GM18520 (cell line): ENCODE measurements at regions not wholly inside any gene's neighbourhood (a gene's known extent, or its start where the extent isn't known, plus 50 kb on each side); places are given as distances from the start of the nearest gene placed in this dataset.

Source experiments
- ATAC-seq: cut with Tn5 transposase; IDR thresholded peaks from one replicate; pipeline ENCODE4 v1.9.1; 2021; ENCODE audit not compliant: unreplicated experiment

GRCh38 chr2:136204971-136205370 is 87.0 kb upstream of the CXCR4 start:
- ATAC-seq = no peak

DNA sequence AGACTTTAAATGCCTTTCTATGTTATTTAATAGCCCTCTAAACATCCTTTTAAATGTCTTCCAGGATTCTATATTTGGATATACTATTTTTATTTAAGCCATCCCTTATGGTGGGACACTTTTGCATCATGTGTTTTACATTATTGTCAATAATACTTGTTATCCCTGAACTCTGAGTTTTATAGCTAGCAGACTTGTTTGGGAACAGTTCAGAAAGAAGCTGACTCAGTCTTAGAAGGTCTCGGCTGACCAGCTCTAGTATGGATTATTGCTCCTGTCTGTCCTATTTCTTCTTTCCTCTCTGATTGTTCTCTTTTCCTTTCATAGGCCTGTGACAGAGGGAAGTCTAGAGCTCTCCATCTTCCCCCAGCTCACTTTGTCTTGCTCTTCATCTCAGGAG is 77.3 kb upstream of the CXCR4 start:
- ATAC-seq = no peak

DNA sequence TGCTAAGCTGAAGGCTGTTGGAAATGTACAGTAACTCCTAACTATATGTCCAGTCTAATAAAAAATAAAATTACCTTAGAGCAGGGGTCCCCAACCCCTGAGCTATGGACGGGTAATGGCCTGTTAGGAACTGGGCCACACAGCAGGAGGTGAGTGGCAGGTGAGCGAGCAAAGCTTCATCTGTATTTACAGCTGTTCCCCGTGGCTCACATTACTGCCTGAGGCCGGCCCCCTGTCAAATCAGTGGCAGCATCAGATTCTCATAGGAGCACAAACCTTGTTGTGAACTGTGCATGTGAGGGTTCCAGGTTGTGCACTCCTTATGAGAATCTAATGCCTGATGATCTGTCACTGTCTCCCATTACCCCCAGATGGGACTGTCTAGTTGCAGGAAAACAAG is 73.1 kb upstream of the CXCR4 start:
- ATAC-seq = no peak

GRCh38 chr2:136189221-136189782 is 71.4 kb upstream of the CXCR4 start:
- no peak for ATAC-seq

DNA sequence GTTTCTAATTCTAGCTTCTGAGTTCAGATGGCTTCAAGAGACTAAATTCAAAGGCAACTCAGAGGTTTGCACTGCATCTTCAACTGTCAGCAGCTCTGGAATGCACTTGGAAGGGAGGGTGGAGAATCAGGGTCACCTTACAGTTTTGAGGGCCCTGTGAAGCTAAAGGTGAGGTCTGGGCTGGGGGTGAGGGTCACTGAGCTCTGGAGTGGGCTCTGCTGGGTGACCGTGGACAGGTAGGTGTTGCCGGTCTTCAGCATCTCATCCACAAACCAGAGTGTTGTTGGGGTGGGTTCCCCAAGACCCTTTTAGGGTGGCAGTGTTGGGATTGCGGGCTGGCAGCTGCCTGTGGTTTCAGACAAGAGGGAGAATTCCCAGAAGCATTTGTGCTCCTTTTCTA is 70.1 kb upstream of the CXCR4 start:
- no peak for ATAC-seq

- no peak for ATAC-seq
Measured at GRCh38 chr2:136185981-136186776, 68.2 kb upstream of the CXCR4 start.

DNA sequence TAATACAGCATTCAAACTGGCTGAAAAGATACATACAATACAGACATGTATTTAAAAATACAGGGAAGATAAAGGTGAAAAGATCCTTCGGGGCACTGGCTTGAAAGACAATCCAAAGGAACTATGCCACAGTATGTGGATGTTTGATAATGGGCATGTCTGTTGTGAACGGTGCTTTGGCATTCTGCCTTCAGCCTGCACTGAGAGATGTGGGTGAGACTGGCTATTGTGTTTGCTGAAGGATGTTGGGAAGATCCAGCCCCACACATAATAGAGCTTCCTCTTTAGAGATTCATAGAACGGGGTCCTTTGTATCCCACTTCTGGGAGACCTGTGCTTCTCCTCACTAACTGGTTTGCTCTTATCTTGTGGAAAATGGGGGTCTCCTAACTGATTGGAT is 65.1 kb upstream of the CXCR4 start:
- ATAC-seq = no peak

- ATAC-seq = no peak
Measured at GRCh38 chr2:136182315-136182714, 64.4 kb upstream of the CXCR4 start.

GRCh38 chr2:136179602-136179975 is 61.6 kb upstream of the CXCR4 start:
- ATAC-seq = no peak

DNA sequence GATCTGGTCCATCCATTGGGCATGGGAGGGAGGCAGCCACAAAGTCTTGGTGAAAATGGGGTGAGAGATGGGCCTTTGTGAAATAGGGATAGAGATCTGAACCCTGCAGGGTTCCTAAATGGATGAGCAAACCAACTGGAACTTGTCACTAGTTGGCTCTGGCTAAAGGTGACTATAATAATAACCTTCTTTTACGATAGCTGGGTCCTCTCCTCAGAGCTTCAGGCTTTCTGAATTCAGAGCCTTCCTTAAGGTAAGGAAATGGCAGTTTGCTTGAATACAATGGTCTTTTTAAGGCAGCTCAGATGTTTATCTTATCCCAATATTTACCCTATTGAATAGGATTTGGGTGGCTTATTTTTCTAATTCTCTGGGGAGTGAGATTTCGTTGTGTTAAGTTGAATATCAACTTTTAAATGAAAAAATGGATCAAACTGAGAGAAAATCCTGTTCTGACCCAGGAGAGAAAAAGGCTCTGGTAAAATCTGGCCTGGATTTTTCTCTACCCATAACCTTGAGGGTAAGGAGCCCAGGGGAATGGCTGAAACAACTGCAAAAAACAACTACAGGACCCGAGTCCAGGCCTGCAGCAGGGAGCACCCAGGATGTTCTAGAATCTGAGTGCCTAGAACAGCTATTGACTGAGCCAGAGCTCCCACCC is 61.1 kb upstream of the CXCR4 start:
- no peak for ATAC-seq

- no peak for ATAC-seq
Measured at GRCh38 chr2:136175868-136176267, 57.9 kb upstream of the CXCR4 start.

DNA sequence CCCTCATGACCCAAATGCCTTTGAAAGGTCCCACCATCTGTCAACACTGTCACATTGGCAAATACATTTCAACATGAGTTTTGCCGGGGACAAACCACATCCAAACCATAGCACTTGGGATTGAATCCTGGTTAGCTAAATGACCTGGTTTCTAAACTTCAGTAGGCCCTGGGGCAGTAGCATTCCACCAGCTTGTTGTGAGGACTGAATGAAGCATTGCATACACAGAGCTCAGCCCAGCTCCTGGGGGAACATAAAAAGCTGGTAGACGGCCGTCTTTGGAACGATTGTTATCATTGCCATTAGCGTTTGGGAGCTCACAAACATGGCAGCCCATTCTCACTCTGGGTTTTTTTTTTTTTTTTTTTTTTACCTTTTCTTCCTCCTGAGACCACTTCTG is 57.5 kb upstream of the CXCR4 start:
- no peak for ATAC-seq

DNA sequence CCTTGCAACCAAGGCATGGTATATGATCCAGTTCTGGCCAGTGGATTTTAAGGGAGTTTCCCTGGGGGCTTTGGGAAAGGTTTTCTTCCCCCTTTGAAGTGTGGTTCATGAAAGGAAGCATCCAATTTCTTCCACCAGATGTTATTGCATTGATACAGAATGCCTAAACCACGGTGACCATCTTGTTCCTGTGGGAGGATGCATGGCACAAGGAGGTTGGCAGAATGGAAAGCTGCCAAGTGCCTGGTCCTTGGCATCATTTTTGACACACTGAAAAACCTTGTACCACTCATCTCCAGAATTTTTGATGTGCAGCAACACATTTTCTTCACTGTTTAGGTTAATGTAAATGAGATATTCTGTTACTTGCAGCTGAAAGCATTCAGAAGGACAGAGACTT is 55.2 kb upstream of the CXCR4 start:
- no peak for ATAC-seq

- no peak for ATAC-seq
Measured at GRCh38 chr2:136171223-136171622, 53.3 kb upstream of the CXCR4 start.

GRCh38 chr2:136168720-136169119 is 50.8 kb upstream of the CXCR4 start:
- ATAC-seq = no peak

GRCh38 chr2:136167721-136168475 is 49.9 kb upstream of the CXCR4 start:
- no peak for ATAC-seq
